K562 (cell line): ENCODE measurements at regions not wholly inside any gene's neighbourhood (a gene's known extent, or its start where the extent isn't known, plus 50 kb on each side); places are given as distances from the start of the nearest gene placed in this dataset.
A peak's percentile ranks its signal among the peaks of the same experiment; 100 is the strongest.

Experiments
- ETV5 ChIP-seq: sonication (generic); formaldehyde crosslinking; IDR thresholded peaks from 2 replicates; pipeline ENCODE4 v1.4.0; 2020; ENCODE audit warnings: low read depth, mild to moderate bottlenecking, missing genetic modification reagents
- ETV6 ChIP-seq, 3 experiments: fragments of 150-350 bp in 1 of 3; sonication (generic) in 1 of 3; formaldehyde crosslinking in 1 of 3; IDR thresholded peaks; 2 replicates each; pipeline versions ENCODE4 v1.6.1 to v1.8.0; 2014 to 2022; ENCODE audit warnings: borderline replicate concordance in 2 of 3, low read depth in 2 of 3, antibody characterized with exemption in 1 of 3, low read length in 1 of 3, mild to moderate bottlenecking in 1 of 3, missing genetic modification reagents in 1 of 3
- MYC ChIP-seq, 2 experiments: fragments of 250-450 bp in 1 of 2; sonication (Bioruptor Pico) in 1 of 2; IDR thresholded peaks; 2 replicates each; pipeline versions ENCODE4 v1.5.1 to v1.6.1; 2012 to 2021; ENCODE audit warnings: low read depth in 2 of 2, borderline replicate concordance in 1 of 2, improper control_type of control experiment in 1 of 2, low read length in 1 of 2, mild to moderate bottlenecking in 1 of 2, moderate library complexity in 1 of 2
- POU5F1 ChIP-seq: fragments of 150-350 bp; IDR thresholded peaks from 2 replicates; pipeline ENCODE4 v1.6.1; 2014; ENCODE audit warnings: borderline replicate concordance, low read length, low read depth, mild to moderate bottlenecking; ENCODE audit not compliant: partially characterized antibody
- RUNX1 ChIP-seq: sonication (generic); IDR thresholded peaks from 2 replicates; pipeline ENCODE4 v1.6.1; 2016; ENCODE audit warnings: antibody characterized with exemption, low read depth
- ZKSCAN3 ChIP-seq: fragments of 250-450 bp; sonication (Bioruptor Pico); IDR thresholded peaks from 2 replicates; pipeline ENCODE4 v1.4.0; 2020
- ZNF384 ChIP-seq: IDR thresholded peaks from 2 replicates; pipeline ENCODE4 v1.6.1; 2012; ENCODE audit warnings: low read depth, low read length, improper control_type of control experiment
- TF ChIP-seq, protein P1 (sequence below): fragments of 250-450 bp; sonication (Bioruptor Pico); IDR thresholded peaks from 2 replicates; pipeline ENCODE4 v1.8.0; 2022; ENCODE audit warnings: moderate library complexity, mild to moderate bottlenecking, inconsistent platforms
- TF ChIP-seq, protein P2 (sequence below): fragments of 250-450 bp; sonication (Bioruptor Pico); IDR thresholded peaks from 2 replicates; pipeline ENCODE4 v1.5.0; 2021
- TF ChIP-seq, protein P3 (sequence below): fragments of 250-450 bp; sonication (Bioruptor Pico); IDR thresholded peaks from 2 replicates; pipeline ENCODE4 v1.8.0; 2022; ENCODE audit warnings: inconsistent platforms
- TF ChIP-seq, protein P4 (sequence below): sonication (generic); formaldehyde crosslinking; IDR thresholded peaks from 2 replicates; pipeline ENCODE4 v1.8.0; 2023; ENCODE audit warnings: missing genetic modification reagents, mild to moderate bottlenecking, borderline replicate concordance
- TF ChIP-seq, protein P5 (sequence below): fragments of 450-650 bp; IDR thresholded peaks from 2 replicates; pipeline ENCODE4 v1.6.1; 2016; ENCODE audit warnings: missing biosample characterization, missing genetic modification characterization

DNA sequence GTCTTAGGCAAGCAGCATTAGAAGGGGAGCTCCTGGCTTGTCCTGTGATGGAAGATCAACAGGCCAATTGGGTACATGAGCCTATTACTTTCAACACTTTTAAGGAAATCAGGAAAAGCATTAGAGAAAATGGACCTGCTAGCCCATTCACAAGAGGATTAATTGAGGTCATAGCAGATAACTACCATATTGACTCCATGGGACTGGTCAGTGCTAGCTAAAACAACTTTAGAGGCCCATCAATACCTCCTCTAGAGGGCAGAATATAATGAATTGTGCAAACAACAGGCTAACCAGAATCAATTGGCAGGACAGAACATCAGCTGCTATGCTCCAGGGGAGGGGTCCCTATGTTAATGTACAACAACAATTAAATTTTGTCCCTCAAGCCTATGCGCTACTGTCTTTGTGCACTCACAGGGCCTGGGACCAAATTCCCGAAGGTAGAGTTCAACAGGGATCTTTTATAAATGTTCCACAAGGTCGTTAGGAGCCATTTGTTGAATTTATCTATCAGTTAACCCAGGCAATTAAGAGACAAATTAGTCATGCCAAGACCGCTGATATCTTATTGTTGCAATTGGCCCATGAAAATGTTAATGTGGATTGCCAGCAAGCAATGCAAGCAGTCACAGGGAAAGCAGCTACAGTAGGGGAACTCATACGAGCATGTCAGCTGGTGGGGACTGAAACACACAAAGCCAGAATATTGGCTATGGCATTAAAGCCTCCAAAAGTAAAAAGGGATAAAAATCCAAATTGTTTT lies 106.6 kb upstream of the BTN3A2 start (continued):
- TF ChIP-seq, protein P1, sequence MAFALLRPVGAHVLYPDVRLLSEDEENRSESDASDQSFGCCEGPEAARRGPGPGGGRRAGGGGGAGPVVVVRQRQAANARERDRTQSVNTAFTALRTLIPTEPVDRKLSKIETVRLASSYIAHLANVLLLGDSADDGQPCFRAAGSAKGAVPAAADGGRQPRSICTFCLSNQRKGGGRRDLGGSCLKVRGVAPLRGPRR: no peak
- TF ChIP-seq, protein P2, sequence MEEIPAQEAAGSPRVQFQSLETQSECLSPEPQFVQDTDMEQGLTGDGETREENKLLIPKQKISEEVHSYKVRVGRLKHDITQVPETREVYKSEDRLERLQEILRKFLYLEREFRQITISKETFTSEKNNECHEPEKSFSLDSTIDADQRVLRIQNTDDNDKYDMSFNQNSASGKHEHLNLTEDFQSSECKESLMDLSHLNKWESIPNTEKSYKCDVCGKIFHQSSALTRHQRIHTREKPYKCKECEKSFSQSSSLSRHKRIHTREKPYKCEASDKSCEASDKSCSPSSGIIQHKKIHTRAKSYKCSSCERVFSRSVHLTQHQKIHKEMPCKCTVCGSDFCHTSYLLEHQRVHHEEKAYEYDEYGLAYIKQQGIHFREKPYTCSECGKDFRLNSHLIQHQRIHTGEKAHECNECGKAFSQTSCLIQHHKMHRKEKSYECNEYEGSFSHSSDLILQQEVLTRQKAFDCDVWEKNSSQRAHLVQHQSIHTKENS: no peak
- TF ChIP-seq, protein P3, sequence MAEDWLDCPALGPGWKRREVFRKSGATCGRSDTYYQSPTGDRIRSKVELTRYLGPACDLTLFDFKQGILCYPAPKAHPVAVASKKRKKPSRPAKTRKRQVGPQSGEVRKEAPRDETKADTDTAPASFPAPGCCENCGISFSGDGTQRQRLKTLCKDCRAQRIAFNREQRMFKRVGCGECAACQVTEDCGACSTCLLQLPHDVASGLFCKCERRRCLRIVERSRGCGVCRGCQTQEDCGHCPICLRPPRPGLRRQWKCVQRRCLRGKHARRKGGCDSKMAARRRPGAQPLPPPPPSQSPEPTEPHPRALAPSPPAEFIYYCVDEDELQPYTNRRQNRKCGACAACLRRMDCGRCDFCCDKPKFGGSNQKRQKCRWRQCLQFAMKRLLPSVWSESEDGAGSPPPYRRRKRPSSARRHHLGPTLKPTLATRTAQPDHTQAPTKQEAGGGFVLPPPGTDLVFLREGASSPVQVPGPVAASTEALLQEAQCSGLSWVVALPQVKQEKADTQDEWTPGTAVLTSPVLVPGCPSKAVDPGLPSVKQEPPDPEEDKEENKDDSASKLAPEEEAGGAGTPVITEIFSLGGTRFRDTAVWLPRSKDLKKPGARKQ (CRISPR knock-in tag): no peak
- TF ChIP-seq RUNX1 (no peak), ETV5 (CRISPR knock-in tag) (no peak), MYC (IDR thresholded peaks at IDR 0.05; ENCODE audit: low read depth, low read length) (no peak), MYC (CRISPR knock-in tag; IDR thresholded peaks at IDR 0.05; ENCODE audit: borderline replicate concordance, low read depth) (no peak), POU5F1 (no peak), ZNF384 (peak; percentile 16; the same call in 1 of the 2 replicates), ZKSCAN3 (CRISPR knock-in tag) (no peak), ETV6 (IDR thresholded peaks at IDR 0.05; ENCODE audit: borderline replicate concordance in 1 of 2, low read depth in 2 of 2, low read length in 1 of 2) (no peak), ETV6 (CRISPR knock-in tag; IDR thresholded peaks at IDR 0.05; ENCODE audit: borderline replicate concordance) (no peak)
- TF ChIP-seq, protein P4, sequence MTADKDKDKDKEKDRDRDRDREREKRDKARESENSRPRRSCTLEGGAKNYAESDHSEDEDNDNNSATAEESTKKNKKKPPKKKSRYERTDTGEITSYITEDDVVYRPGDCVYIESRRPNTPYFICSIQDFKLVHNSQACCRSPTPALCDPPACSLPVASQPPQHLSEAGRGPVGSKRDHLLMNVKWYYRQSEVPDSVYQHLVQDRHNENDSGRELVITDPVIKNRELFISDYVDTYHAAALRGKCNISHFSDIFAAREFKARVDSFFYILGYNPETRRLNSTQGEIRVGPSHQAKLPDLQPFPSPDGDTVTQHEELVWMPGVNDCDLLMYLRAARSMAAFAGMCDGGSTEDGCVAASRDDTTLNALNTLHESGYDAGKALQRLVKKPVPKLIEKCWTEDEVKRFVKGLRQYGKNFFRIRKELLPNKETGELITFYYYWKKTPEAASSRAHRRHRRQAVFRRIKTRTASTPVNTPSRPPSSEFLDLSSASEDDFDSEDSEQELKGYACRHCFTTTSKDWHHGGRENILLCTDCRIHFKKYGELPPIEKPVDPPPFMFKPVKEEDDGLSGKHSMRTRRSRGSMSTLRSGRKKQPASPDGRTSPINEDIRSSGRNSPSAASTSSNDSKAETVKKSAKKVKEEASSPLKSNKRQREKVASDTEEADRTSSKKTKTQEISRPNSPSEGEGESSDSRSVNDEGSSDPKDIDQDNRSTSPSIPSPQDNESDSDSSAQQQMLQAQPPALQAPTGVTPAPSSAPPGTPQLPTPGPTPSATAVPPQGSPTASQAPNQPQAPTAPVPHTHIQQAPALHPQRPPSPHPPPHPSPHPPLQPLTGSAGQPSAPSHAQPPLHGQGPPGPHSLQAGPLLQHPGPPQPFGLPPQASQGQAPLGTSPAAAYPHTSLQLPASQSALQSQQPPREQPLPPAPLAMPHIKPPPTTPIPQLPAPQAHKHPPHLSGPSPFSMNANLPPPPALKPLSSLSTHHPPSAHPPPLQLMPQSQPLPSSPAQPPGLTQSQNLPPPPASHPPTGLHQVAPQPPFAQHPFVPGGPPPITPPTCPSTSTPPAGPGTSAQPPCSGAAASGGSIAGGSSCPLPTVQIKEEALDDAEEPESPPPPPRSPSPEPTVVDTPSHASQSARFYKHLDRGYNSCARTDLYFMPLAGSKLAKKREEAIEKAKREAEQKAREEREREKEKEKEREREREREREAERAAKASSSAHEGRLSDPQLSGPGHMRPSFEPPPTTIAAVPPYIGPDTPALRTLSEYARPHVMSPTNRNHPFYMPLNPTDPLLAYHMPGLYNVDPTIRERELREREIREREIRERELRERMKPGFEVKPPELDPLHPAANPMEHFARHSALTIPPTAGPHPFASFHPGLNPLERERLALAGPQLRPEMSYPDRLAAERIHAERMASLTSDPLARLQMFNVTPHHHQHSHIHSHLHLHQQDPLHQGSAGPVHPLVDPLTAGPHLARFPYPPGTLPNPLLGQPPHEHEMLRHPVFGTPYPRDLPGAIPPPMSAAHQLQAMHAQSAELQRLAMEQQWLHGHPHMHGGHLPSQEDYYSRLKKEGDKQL: no peak
- TF ChIP-seq, protein P5, sequence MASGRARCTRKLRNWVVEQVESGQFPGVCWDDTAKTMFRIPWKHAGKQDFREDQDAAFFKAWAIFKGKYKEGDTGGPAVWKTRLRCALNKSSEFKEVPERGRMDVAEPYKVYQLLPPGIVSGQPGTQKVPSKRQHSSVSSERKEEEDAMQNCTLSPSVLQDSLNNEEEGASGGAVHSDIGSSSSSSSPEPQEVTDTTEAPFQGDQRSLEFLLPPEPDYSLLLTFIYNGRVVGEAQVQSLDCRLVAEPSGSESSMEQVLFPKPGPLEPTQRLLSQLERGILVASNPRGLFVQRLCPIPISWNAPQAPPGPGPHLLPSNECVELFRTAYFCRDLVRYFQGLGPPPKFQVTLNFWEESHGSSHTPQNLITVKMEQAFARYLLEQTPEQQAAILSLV (tag): no peak
